GM13976 (cell line): ENCODE measurements at regions not wholly inside any gene's neighbourhood (a gene's known extent, or its start where the extent isn't known, plus 50 kb on each side); places are given as distances from the start of the nearest gene placed in this dataset.

Source experiments
- DNase-seq: peaks from one replicate; pipeline ENCODE4 v3.0.0; 2012; ENCODE audit warnings: low spot score
- in situ Hi-C: fragments of 300-500 bp; cut with MboI; formaldehyde crosslinking; loops from one replicate; pipeline ENCODE4 v1.12.0; 2022; ENCODE audit warnings: low sequenced_read_pairs, mixed read lengths, inconsistent platforms; ENCODE audit not compliant: unreplicated experiment
- TF ChIP-seq, protein P1 (sequence below): IDR thresholded peaks from 2 replicates; pipeline ENCODE4 v1.5.1; 2012; ENCODE audit warnings: borderline replicate concordance, mild to moderate bottlenecking; ENCODE audit not compliant: insufficient read depth; ENCODE audit errors: extremely low read depth, missing control alignments, control extremely low read depth

DNA sequence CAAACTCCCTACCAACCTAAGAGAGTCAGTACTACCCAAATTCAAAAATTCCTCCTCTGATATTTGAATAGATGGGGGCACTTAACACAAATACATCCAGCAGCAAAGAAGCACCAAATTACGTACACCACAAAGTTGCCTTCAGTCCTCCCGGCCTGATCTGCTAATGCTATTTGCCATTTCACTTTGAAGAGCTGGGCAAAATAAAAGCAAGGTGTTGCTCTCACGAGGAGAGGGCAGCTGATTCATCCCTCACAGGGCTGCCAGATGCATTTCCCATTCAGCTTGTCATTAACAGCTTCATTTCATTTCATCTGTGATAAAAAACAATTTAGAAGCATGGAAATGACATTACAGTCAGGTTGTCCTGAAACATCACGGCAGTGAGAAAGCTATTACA, 283.4 kb upstream of the VEPH1 start:
- in situ Hi-C loops = no loop called here
- no peak for DNase-seq
- TF ChIP-seq, protein P1, sequence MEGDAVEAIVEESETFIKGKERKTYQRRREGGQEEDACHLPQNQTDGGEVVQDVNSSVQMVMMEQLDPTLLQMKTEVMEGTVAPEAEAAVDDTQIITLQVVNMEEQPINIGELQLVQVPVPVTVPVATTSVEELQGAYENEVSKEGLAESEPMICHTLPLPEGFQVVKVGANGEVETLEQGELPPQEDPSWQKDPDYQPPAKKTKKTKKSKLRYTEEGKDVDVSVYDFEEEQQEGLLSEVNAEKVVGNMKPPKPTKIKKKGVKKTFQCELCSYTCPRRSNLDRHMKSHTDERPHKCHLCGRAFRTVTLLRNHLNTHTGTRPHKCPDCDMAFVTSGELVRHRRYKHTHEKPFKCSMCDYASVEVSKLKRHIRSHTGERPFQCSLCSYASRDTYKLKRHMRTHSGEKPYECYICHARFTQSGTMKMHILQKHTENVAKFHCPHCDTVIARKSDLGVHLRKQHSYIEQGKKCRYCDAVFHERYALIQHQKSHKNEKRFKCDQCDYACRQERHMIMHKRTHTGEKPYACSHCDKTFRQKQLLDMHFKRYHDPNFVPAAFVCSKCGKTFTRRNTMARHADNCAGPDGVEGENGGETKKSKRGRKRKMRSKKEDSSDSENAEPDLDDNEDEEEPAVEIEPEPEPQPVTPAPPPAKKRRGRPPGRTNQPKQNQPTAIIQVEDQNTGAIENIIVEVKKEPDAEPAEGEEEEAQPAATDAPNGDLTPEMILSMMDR = no peak

DNA sequence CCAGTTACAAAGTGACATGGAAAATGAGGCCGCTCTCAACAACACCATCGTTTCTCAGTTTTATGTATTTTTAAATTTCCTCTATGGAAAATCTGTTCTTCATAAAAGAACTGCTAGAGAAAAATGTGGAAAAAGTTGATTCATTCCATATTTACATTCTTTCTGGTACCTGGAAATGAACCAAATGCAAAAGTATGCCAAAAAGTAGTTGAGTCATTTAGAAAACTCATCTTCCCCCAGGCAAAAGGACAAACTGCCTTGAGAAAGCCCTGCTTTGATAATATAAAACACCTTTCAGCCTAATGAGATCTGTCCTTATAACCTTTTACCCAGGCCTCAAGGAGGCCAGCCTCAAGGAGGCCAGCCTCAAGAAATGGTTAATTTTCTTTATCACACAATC, 283.0 kb upstream of the VEPH1 start:
- no peak for DNase-seq
- in situ Hi-C loops = no loop called here
- TF ChIP-seq, protein P1 = no peak

DNA sequence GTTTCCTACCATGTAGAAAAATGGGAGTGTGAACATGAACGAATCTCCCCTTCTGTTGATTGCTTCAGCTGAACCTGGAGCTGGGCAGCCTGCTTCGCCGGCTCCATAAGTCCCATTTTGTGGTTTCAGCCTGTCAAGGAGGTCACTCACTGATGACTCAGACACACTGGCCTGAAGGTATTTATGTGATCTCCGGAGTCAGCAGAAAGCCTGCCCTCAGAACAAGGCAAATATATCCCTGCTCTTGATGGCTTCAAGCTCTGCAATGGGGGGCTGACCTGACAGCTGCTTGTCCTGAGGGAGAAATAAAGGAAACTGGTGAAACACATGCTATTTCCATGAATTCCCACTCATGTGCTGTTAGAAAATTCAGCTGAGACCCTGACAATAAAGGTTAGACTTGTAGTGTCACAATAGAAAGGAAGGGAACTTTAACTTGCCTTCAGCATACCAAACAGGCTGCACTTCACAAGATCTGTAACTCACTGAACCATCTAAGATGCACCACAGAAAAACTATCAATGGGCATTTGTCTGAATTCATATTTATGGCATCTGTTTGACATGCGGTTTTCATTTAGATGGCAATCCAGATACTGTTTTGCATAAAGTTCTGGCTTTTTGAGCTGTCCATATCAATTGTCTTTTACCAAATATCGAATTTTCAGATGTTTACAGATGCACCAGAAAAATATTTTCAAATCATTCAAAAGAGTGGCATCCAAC, 282.0 kb upstream of the VEPH1 start:
- in situ Hi-C loops = no loop called here
- DNase-seq = no peak
- TF ChIP-seq, protein P1 = no peak

GRCh38 chr3:157782236-157782635, 279.0 kb upstream of the VEPH1 start:
- in situ Hi-C loops = no loop called here
- TF ChIP-seq, protein P1 = no peak
- DNase-seq = no peak

GRCh38 chr3:157776861-157777260, 273.6 kb upstream of the VEPH1 start:
- no peak for DNase-seq
- TF ChIP-seq, protein P1 = no peak
- in situ Hi-C loops = no loop called here

GRCh38 chr3:157775446-157775845, 272.2 kb upstream of the VEPH1 start:
- TF ChIP-seq, protein P1 = no peak
- DNase-seq = no peak
- in situ Hi-C loops = no loop called here
